Endothelial cell of umbilical vein (primary cell): ENCODE measurements at regions not wholly inside any gene's neighbourhood (a gene's known extent, or its start where the extent isn't known, plus 50 kb on each side); places are given as distances from the start of the nearest gene placed in this dataset.

Experiments
- BruUV-seq: library from RNA; stranded (reverse); fragments of 400-500 nt; replicated peaks from 2 replicates; lab custom pipeline; 2021; lab: Mats Ljungman, UMichigan
- CTCF ChIA-PET: fragments of 300-600, 350-600 bp; sonication (Branson Sonifier 250); formaldehyde crosslinking; loops from one replicate; lab custom pipeline; 2021; ENCODE audit warnings: antibody characterized with exemption, inconsistent platforms; lab: Charles Lee
- POLR2A ChIA-PET: fragments of 300-600, 350-600 bp; sonication (Branson Sonifier 250); formaldehyde crosslinking; loops from one replicate; lab custom pipeline; 2021; ENCODE audit warnings: antibody characterized with exemption, inconsistent platforms; lab: Charles Lee
- DNase-seq: peaks from one replicate; pipeline ENCODE4 v3.0.0-alpha.2; 2011; ENCODE audit warnings: low read depth, low spot score
- FAIRE-seq: peaks from 2 replicates; lab custom pipeline; 2011; peaks lifted over from hg19 to GRCh38; lab: Jason Lieb, UNC
- H2AFZ ChIP-seq: 2 replicates; pipeline ENCODE4 v1.6.0; 2012; ENCODE audit warnings: low read depth, low read length, control low read depth, inconsistent platforms
- H3K27ac ChIP-seq: 2 replicates; pipeline ENCODE4 v1.5.1; 2011; ENCODE audit warnings: low read depth, mild to moderate bottlenecking, control low read depth, low read length, moderate library complexity; ENCODE audit not compliant: insufficient read depth
- H3K27me3 ChIP-seq, 2 experiments: 2 replicates each; pipeline versions ENCODE4 v1.6.0 to v1.6.1; 2011; ENCODE audit warnings: low read length in 2 of 2, mixed read lengths in 1 of 2; ENCODE audit not compliant: control insufficient read depth in 2 of 2, insufficient read depth in 2 of 2
- H3K36me3 ChIP-seq, 2 experiments: 2 replicates in 1 of 2; 3 replicates in 1 of 2; pipeline ENCODE4 v1.5.1; 2011; ENCODE audit warnings: low read length in 2 of 2, mild to moderate bottlenecking in 1 of 2, moderate library complexity in 1 of 2; ENCODE audit not compliant: control insufficient read depth in 2 of 2, insufficient read depth in 2 of 2; ENCODE audit errors: extremely low read depth in 1 of 2
- H3K4me1 ChIP-seq: 3 replicates; pipeline ENCODE4 v1.5.1; 2011; ENCODE audit warnings: mild to moderate bottlenecking, low read length; ENCODE audit not compliant: control insufficient read depth, insufficient read depth; ENCODE audit errors: extremely low read depth
- H3K4me2 ChIP-seq: 2 replicates; pipeline ENCODE4 v1.6.1; 2011; ENCODE audit warnings: low read length, control low read depth, mixed read lengths; ENCODE audit not compliant: insufficient read depth
- H3K4me3 ChIP-seq, 3 experiments: fragments of 200-600 bp in 1 of 3; sonication (generic), shearing (Covaris generic) in 1 of 3; replicated peaks in 1 of 3; 2 replicates each; pipeline ENCODE4 v1.5.1; 2011 to 2016; ENCODE audit warnings: control low read depth in 3 of 3, low read length in 3 of 3, mild to moderate bottlenecking in 2 of 3, inconsistent platforms in 1 of 3, low read depth in 1 of 3, moderate library complexity in 1 of 3; ENCODE audit not compliant: insufficient read depth in 1 of 3
- H3K79me2 ChIP-seq: 2 replicates; pipeline ENCODE4 v1.6.0; 2012; ENCODE audit warnings: low read length, inconsistent platforms; ENCODE audit not compliant: control insufficient read depth, insufficient read depth
- H3K9ac ChIP-seq: replicated peaks from 2 replicates; pipeline ENCODE3; 2011; ENCODE audit warnings: low read length, control low read depth; ENCODE audit not compliant: insufficient read depth; ENCODE audit errors: extremely low read depth
- H3K9me1 ChIP-seq: replicated peaks from 3 replicates; pipeline ENCODE4 v1.6.0; 2011; ENCODE audit warnings: mild to moderate bottlenecking, low read length; ENCODE audit not compliant: control insufficient read depth, insufficient read depth; ENCODE audit errors: extremely low read depth
- H3K9me3 ChIP-seq: replicated peaks from 2 replicates; pipeline ENCODE4 v1.5.1; 2012; ENCODE audit warnings: low read length, inconsistent platforms; ENCODE audit not compliant: control insufficient read depth, insufficient read depth
- H4K20me1 ChIP-seq: replicated peaks from 2 replicates; pipeline ENCODE3; 2011; ENCODE audit warnings: mild to moderate bottlenecking, low read length; ENCODE audit not compliant: control insufficient read depth, insufficient read depth; ENCODE audit errors: extremely low read depth
- CTCF ChIP-seq, 2 donors: IDR thresholded peaks; 1 replicate in 1 of 2; 2 replicates in 1 of 2; pipeline ENCODE4 v1.5.1; 2011; ENCODE audit warnings: low read length in 2 of 2, mild to moderate bottlenecking in 2 of 2, moderate library complexity in 2 of 2, control low read depth in 1 of 2, inconsistent platforms in 1 of 2, low read depth in 1 of 2; ENCODE audit not compliant: insufficient read depth in 1 of 2; ENCODE audit errors: extremely low read depth in 1 of 2
- EZH2 ChIP-seq: IDR thresholded peaks from 2 replicates; pipeline ENCODE4 v1.6.1; 2012; ENCODE audit warnings: borderline replicate concordance, low read depth, mild to moderate bottlenecking, moderate library complexity, low read length, inconsistent platforms; ENCODE audit not compliant: severe bottlenecking
- FOS ChIP-seq: IDR thresholded peaks from 2 replicates; pipeline ENCODE4 v1.6.1; 2011; ENCODE audit warnings: mild to moderate bottlenecking, low read length, moderate library complexity, borderline replicate concordance; ENCODE audit not compliant: insufficient read depth
- GATA2 ChIP-seq: IDR thresholded peaks from 2 replicates; pipeline ENCODE4 v1.7.0; 2011; ENCODE audit warnings: low read depth, mild to moderate bottlenecking, moderate library complexity, mixed read lengths, low read length; ENCODE audit not compliant: insufficient read length, insufficient read depth
- JUN ChIP-seq: IDR thresholded peaks from 2 replicates; pipeline ENCODE4 v1.6.1; 2011; ENCODE audit warnings: borderline replicate concordance, low read depth; ENCODE audit not compliant: insufficient read length, insufficient read depth
- MAX ChIP-seq: IDR thresholded peaks from 2 replicates; pipeline ENCODE4 v1.6.1; 2011; ENCODE audit not compliant: insufficient read depth, insufficient read length
- MYC ChIP-seq: IDR thresholded peaks from one replicate; pipeline ENCODE4 v1.6.1; 2011; ENCODE audit warnings: mild to moderate bottlenecking, low read depth, low read length
- POLR2A ChIP-seq: IDR thresholded peaks from 2 replicates; pipeline ENCODE4 v1.6.1; 2012; ENCODE audit warnings: low read depth, mild to moderate bottlenecking, control low read depth, low read length
- POLR2AphosphoS5 ChIP-seq: IDR thresholded peaks from 2 replicates; pipeline ENCODE4 v1.6.1; 2012; ENCODE audit warnings: low read depth, mild to moderate bottlenecking, control low read depth, low read length, moderate library complexity; ENCODE audit not compliant: insufficient read depth
- dilution Hi-C: fragments of 300-500 bp; cut with MboI; formaldehyde crosslinking; loops from one replicate; pipeline ENCODE4 v1.15.0; 2019; ENCODE audit warnings: low sequenced_read_pairs; ENCODE audit not compliant: extremely low pct_ligation_motif_present
- intact Hi-C: fragments of 100-400 bp; cut with micrococcal nuclease; formaldehyde crosslinking; loops from one replicate; pipeline ENCODE4 v1.10.0; 2022

GRCh38 chr15:70246623-70247220 is 149.0 kb upstream of the TLE3 start:
- intact Hi-C loops = no loop called here
- no peaks in the 10 kb centered on the region for H3K27me3 ChIP-seq
- no TSS peak for BruUV-seq

More at GRCh38 chr15:70246623-70247220, 149.0 kb upstream of the TLE3 start:
- H3K4me3 ChIP-seq = no peak overlapping the region
- no peak overlapping the region for H3K9ac ChIP-seq
- no peak overlapping the region for H3K4me2 ChIP-seq
- no peak overlapping the region for H2AFZ ChIP-seq
- DNase-seq = no peak
- H4K20me1 ChIP-seq = no peaks in the 10 kb centered on the region
- no peaks in the 10 kb centered on the region for H3K9me3 ChIP-seq
- no peak overlapping the region for H3K27ac ChIP-seq
- H3K9me1 ChIP-seq = no peaks in the 10 kb centered on the region
- dilution Hi-C loops = no loop called here
- H3K4me1 ChIP-seq = no peaks in the 10 kb centered on the region
- FAIRE-seq = no peak
- TF ChIP-seq MAX (no peak), POLR2A (no peak), EZH2 (no peak), CTCF (IDR thresholded peaks at IDR 0.05; ENCODE audit: extremely low read depth in 1 of 2, insufficient read depth in 1 of 2, low read depth in 1 of 2, low read length in 2 of 2) (no peak), GATA2 (no peak), MYC (no peak), FOS (no peak), JUN (no peak), POLR2AphosphoS5 (no peak)
- ChIA-PET CTCF (no interaction called here), POLR2A (no interaction called here)
- H3K36me3 ChIP-seq = no peaks in the 10 kb centered on the region
- no peaks in the 10 kb centered on the region for H3K79me2 ChIP-seq
